ENCODE measurements at regions not wholly inside any gene's neighbourhood (a gene's known extent, or its start where the extent isn't known, plus 50 kb on each side); places are given as distances from the start of the nearest gene placed in this dataset.

GRCh38 chr9:28014212-28014611, 440.9 kb upstream of the C9orf72 start:
- Histone ChIP-seq H3K9me3 (ENCODE audit: control insufficient read depth, insufficient read depth, low read depth, low read length) (no peaks in the 10 kb centered on the region), H3K27ac (ENCODE audit: low read length) (no peak overlapping the region), H3K36me3 (ENCODE audit: control insufficient read depth, insufficient read depth, low read length) (no peaks in the 10 kb centered on the region), H3K4me1 (ENCODE audit: control insufficient read depth, insufficient read depth, low read length) (no peaks in the 10 kb centered on the region), H3K27me3 (ENCODE audit: control insufficient read depth, insufficient read depth, low read length) (no peaks in the 10 kb centered on the region), H3K4me3 (ENCODE audit: low read depth in 2 of 2, low read length in 2 of 2) (no peak overlapping the region)
- TF ChIP-seq CTCF (IDR thresholded peaks at IDR 0.05) (no peak), POLR2AphosphoS5 (IDR thresholded peaks at IDR 0.05; ENCODE audit: low read depth, low read length) (no peak), TCF7L2 (IDR thresholded peaks at IDR 0.05; ENCODE audit: low read depth, low read length) (no peak), REST (IDR thresholded peaks at IDR 0.05; ENCODE audit: insufficient read depth in 1 of 2, low read depth in 2 of 2, low read length in 1 of 2) (no peak), SIN3A (IDR thresholded peaks at IDR 0.05; ENCODE audit: borderline replicate concordance, insufficient read depth, low read depth, low read length) (no peak)
- intact Hi-C loops (cut with micrococcal nuclease; ENCODE audit: unreplicated experiment) (no loop called here), in situ Hi-C loops (cut with HindIII; ENCODE audit: low pct_unique_long_range_greater_than_20kb, low sequenced_read_pairs) (no loop called here)
- DNase-seq (ENCODE audit: low read depth, low spot score) (no peak), ATAC-seq (no peak)
- BruUV-seq (replicated peaks): no TSS peak
- ChIA-PET CTCF (no interaction called here), POLR2A (no interaction called here)

- no peak for ATAC-seq
- no peak for DNase-seq (ENCODE audit: low read depth, low spot score)
- intact Hi-C loops (cut with micrococcal nuclease; ENCODE audit: unreplicated experiment): no loop called here
- Histone ChIP-seq H3K27me3 (ENCODE audit: control insufficient read depth, insufficient read depth, low read length) (no peaks in the 10 kb centered on the region), H3K4me1 (ENCODE audit: control insufficient read depth, insufficient read depth, low read length) (no peaks in the 10 kb centered on the region), H3K9me3 (ENCODE audit: control insufficient read depth, insufficient read depth, low read depth, low read length) (no peaks in the 10 kb centered on the region), H3K27ac (ENCODE audit: low read length) (no peak overlapping the region), H3K4me3 (ENCODE audit: low read depth in 2 of 2, low read length in 2 of 2) (no peak overlapping the region), H3K36me3 (ENCODE audit: control insufficient read depth, insufficient read depth, low read length) (no peaks in the 10 kb centered on the region)
- ChIA-PET POLR2A (no interaction called here), CTCF (no interaction called here)
- no TSS peak for BruUV-seq (replicated peaks)
- TF ChIP-seq SIN3A (IDR thresholded peaks at IDR 0.05; ENCODE audit: borderline replicate concordance, insufficient read depth, low read depth, low read length) (no peak), CTCF (IDR thresholded peaks at IDR 0.05) (no peak), POLR2AphosphoS5 (IDR thresholded peaks at IDR 0.05; ENCODE audit: low read depth, low read length) (no peak), TCF7L2 (IDR thresholded peaks at IDR 0.05; ENCODE audit: low read depth, low read length) (no peak), REST (IDR thresholded peaks at IDR 0.05; ENCODE audit: insufficient read depth in 1 of 2, low read depth in 2 of 2, low read length in 1 of 2) (no peak)
- in situ Hi-C loops (cut with HindIII; ENCODE audit: low pct_unique_long_range_greater_than_20kb, low sequenced_read_pairs): no loop called here
Measured at GRCh38 chr9:28024676-28025075, 451.4 kb upstream of the C9orf72 start.
